ENCODE measurements at regions not wholly inside any gene's neighbourhood (a gene's known extent, or its start where the extent isn't known, plus 50 kb on each side); places are given as distances from the start of the nearest gene placed in this dataset.

DNA sequence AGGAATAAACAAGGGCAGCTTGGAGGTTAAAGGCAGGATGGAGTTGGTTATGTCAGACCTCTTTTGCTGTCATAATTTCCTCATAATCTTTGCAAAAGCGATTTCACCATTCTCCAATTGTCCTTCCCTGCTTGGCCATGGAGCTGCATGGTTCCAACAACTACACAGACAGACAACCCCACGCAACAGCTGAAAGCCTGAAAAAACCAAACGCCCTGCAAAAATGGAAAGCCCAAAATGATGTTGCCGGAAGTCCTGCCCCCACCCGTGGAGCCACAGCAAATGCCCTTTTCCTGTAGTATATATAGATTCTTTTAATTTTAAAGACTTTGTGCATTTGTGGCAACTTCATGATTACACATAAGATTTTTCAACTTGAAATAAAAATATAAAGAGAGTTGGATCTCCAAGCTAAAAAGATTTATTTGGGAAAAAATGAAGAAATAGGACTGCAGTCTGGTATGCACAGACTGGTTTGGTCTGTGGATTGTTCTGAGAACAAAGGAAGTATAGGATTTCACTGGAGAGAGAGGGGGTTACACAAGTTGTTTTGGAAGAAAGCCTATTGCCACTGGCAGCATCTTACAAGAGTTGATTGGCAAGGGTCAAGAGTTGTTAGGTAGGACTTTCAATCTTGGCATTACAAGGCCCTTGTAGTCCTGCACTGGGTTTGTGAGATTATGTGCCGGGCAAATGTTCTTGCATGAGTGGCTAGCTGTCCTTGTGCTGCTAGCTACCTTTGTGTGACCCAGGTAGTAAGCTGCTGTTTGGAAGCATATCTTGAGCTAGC is 190.0 kb downstream of the C6orf118 start:
- 73 to 90% methylated on average over 5 of the region's 6 CpGs for WGBS, 2 donors (ENCODE audit: low coverage in 1 of 2)
- no peaks in the 10 kb centered on the region for H3K27me3 ChIP-seq
- H3K9me3 ChIP-seq, result peaks cover 0 to 10% (median 0%) of the 10 kb centered on the region in 3 donors
- no peaks in the 10 kb centered on the region for H3K4me1 ChIP-seq
- TF ChIP-seq POLR2AphosphoS5 (IDR thresholded peaks at IDR 0.05) (no peak), EP300 (IDR thresholded peaks at IDR 0.05) (no peak), POLR2A (IDR thresholded peaks at IDR 0.05) (no peak)
- TF ChIP-seq, protein P1, sequence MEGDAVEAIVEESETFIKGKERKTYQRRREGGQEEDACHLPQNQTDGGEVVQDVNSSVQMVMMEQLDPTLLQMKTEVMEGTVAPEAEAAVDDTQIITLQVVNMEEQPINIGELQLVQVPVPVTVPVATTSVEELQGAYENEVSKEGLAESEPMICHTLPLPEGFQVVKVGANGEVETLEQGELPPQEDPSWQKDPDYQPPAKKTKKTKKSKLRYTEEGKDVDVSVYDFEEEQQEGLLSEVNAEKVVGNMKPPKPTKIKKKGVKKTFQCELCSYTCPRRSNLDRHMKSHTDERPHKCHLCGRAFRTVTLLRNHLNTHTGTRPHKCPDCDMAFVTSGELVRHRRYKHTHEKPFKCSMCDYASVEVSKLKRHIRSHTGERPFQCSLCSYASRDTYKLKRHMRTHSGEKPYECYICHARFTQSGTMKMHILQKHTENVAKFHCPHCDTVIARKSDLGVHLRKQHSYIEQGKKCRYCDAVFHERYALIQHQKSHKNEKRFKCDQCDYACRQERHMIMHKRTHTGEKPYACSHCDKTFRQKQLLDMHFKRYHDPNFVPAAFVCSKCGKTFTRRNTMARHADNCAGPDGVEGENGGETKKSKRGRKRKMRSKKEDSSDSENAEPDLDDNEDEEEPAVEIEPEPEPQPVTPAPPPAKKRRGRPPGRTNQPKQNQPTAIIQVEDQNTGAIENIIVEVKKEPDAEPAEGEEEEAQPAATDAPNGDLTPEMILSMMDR (IDR thresholded peaks at IDR 0.05), result no peak
- no peaks in the 10 kb centered on the region for H3K36me3 ChIP-seq
- no peak overlapping the region for H3K4me3 ChIP-seq
- no peak overlapping the region for H3K27ac ChIP-seq
- ATAC-seq, result no peak

DNA sequence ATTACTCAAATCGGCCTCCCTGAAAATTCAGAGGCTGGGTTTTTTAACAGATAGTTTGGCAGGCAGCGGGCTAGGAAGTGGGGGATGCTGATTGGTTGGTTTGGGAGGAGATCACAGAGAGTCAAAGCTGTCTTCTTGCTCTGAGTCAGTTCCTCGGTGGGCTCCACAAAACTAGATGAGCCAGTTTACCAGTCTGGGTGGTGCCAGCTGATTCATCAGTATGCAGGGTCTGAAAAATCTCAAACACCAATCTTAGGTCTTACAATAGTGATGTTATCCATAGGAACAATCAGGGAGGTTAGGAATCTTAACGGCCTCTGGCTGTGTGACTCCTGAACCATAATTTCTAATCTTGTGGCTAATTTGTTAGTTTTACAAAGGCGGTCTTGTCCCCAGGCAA is 190.7 kb downstream of the C6orf118 start:
- H3K4me3 ChIP-seq, result no peak overlapping the region
- no peak for ATAC-seq
- TF ChIP-seq POLR2A (IDR thresholded peaks at IDR 0.05) (no peak), POLR2AphosphoS5 (IDR thresholded peaks at IDR 0.05) (no peak), EP300 (IDR thresholded peaks at IDR 0.05) (no peak)
- TF ChIP-seq, protein P1 (IDR thresholded peaks at IDR 0.05), result no peak
- H3K4me1 ChIP-seq, result no peaks in the 10 kb centered on the region
- no peak overlapping the region for H3K27ac ChIP-seq
- WGBS, 2 donors (ENCODE audit: low coverage in 1 of 2), result 74 to 84% methylated on average over 4 of the region's 5 CpGs
- H3K9me3 ChIP-seq, result peaks cover 0 to 17% (median 0%) of the 10 kb centered on the region in 3 donors
- no peaks in the 10 kb centered on the region for H3K27me3 ChIP-seq
- H3K36me3 ChIP-seq, result no peaks in the 10 kb centered on the region

DNA sequence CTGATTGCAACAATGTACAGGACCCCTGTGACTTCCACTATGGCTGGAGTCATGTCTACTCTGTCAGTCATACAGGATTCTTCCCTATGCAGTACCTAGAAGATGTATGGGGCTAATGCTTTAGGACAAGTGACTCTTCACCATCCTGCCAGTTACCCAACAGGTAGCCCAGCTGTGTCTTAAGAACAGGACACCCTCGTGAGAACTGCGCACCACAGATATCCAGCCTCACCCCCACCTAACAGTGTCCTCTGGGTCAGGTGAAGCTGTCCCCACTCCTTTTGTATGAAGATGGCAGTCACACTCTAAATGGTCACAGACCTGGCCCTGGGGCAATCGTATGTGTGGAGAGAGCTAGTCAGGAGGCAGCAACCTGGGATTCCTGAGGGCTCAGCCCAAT is 191.6 kb downstream of the C6orf118 start:
- Histone ChIP-seq H3K4me1 (no peaks in the 10 kb centered on the region), H3K27me3 (no peaks in the 10 kb centered on the region), H3K4me3 (no peak overlapping the region), H3K27ac (no peak overlapping the region), H3K9me3 (peaks cover 0 to 17% (median 0%) of the 10 kb centered on the region in 3 donors), H3K36me3 (no peaks in the 10 kb centered on the region)
- TF ChIP-seq, protein P1 (IDR thresholded peaks at IDR 0.05), result no peak
- TF ChIP-seq POLR2A (IDR thresholded peaks at IDR 0.05) (no peak), POLR2AphosphoS5 (IDR thresholded peaks at IDR 0.05) (no peak), EP300 (IDR thresholded peaks at IDR 0.05) (no peak)
- WGBS, 2 donors (ENCODE audit: low coverage in 1 of 2), result no CpG with 5 or more reads among the region's 3 CpGs
- ATAC-seq, result peak; percentile 13

DNA sequence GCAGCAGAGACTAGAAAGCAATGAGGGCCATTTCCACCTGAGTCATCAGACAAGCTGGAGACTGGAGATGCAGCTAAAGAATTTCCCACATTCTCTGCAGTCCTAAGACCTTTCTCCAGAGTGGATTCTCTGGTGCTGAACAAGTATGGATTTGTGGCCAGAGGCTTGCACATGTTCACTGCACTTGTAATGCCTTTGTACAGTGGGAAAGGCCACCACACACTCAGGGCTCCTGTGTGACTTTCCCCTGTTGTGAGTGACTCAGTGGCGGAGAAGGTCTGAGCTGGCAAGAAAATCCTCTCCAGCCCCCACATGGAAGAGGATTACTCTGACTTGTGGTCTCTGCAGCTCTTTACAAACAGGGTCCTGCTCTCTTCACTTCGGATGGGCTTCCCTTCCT is 192.3 kb downstream of the C6orf118 start:
- TF ChIP-seq POLR2A (IDR thresholded peaks at IDR 0.05) (no peak), POLR2AphosphoS5 (IDR thresholded peaks at IDR 0.05) (no peak), EP300 (IDR thresholded peaks at IDR 0.05) (no peak)
- TF ChIP-seq, protein P1 (IDR thresholded peaks at IDR 0.05), result no peak
- Histone ChIP-seq H3K36me3 (no peaks in the 10 kb centered on the region), H3K27me3 (no peaks in the 10 kb centered on the region), H3K4me1 (no peaks in the 10 kb centered on the region), H3K9me3 (peaks cover 0 to 12% (median 0%) of the 10 kb centered on the region in 3 donors), H3K27ac (no peak overlapping the region), H3K4me3 (no peak overlapping the region)
- WGBS, 2 donors (ENCODE audit: low coverage in 1 of 2), result 55 to 90% methylated on average over 2 of the region's 2 CpGs
- ATAC-seq, result no peak

DNA sequence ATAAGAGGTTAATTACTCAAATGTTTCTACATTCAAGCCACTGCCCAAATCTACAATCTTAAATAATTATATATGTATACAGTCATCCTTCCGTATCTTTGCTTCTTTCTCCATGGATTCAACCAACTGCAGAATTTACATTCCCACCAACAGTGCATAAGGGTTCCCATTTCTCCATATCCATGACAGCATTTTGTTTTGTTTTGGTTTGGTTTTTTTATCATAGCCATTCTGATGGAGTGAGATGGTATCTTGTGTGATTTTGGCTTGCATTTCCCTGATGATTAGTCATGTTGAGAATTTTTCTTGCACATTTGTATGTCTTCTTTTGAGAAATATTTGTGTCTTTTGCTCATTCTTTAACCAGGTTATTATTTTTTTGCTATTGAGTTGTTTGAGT is 198.5 kb downstream of the C6orf118 start:
- TF ChIP-seq, protein P1 (IDR thresholded peaks at IDR 0.05), result no peak
- no peak for TF ChIP-seq EP300 (IDR thresholded peaks at IDR 0.05)
- TF ChIP-seq POLR2A (IDR thresholded peaks at IDR 0.05), result no peak
- TF ChIP-seq POLR2AphosphoS5 (IDR thresholded peaks at IDR 0.05), result no peak
- Histone ChIP-seq H3K9me3 (peaks cover 0 to 12% (median 0%) of the 10 kb centered on the region in 3 donors), H3K4me1 (no peaks in the 10 kb centered on the region), H3K27me3 (no peaks in the 10 kb centered on the region), H3K4me3 (no peak overlapping the region), H3K27ac (no peak overlapping the region), H3K36me3 (no peaks in the 10 kb centered on the region)
- ATAC-seq, result no peak
- WGBS, 2 donors (ENCODE audit: low coverage in 1 of 2), result 42 to 56% methylated on average over 1 of the region's 1 CpG
